CD4-positive, alpha-beta T cell treated with Interleukin-4 for 4 hours (primary cell): ENCODE measurements at regions not wholly inside any gene's neighbourhood (a gene's known extent, or its start where the extent isn't known, plus 50 kb on each side); places are given as distances from the start of the nearest gene placed in this dataset.

Source experiments
- DNase-seq: peaks from one replicate; pipeline ENCODE4 v3.0.0-alpha.2; 2020

GRCh38 chr16:86683441-86684194 is 105.3 kb downstream of the FOXL1 start:
- DNase-seq = no peak

- DNase-seq = no peak
Observed at GRCh38 chr16:86685076-86685475, 106.7 kb downstream of the FOXL1 start.

- no peak for DNase-seq
Observed at GRCh38 chr16:86690970-86691369, 112.6 kb downstream of the FOXL1 start.

GRCh38 chr16:86692426-86692825 is 114.1 kb downstream of the FOXL1 start:
- no peak for DNase-seq

- no peak for DNase-seq
Observed at GRCh38 chr16:86693033-86693432, 114.7 kb downstream of the FOXL1 start.

GRCh38 chr16:86697715-86698114 is 119.4 kb downstream of the FOXL1 start:
- no peak for DNase-seq

GRCh38 chr16:86700046-86700945 is 121.9 kb downstream of the FOXL1 start:
- DNase-seq = no peak

- no peak for DNase-seq
Observed at GRCh38 chr16:86701286-86701975, 123.1 kb downstream of the FOXL1 start.

- DNase-seq = no peak
Observed at GRCh38 chr16:86702824-86703588, 124.7 kb downstream of the FOXL1 start.

GRCh38 chr16:86704516-86704915 is 126.2 kb downstream of the FOXL1 start:
- DNase-seq = no peak

GRCh38 chr16:86706726-86707125 is 128.4 kb downstream of the FOXL1 start:
- DNase-seq = no peak

GRCh38 chr16:86707171-86707570 is 128.8 kb downstream of the FOXL1 start:
- no peak for DNase-seq

- no peak for DNase-seq
Observed at GRCh38 chr16:86707581-86707980, 129.2 kb downstream of the FOXL1 start.

- DNase-seq = no peak
Observed at GRCh38 chr16:86708431-86708830, 130.1 kb downstream of the FOXL1 start.

- DNase-seq = no peak
Observed at GRCh38 chr16:86709103-86709502, 130.8 kb downstream of the FOXL1 start.

- no peak for DNase-seq
Observed at GRCh38 chr16:86709902-86710601, 131.7 kb downstream of the FOXL1 start.

- DNase-seq = no peak
Observed at GRCh38 chr16:86710602-86710950, 132.2 kb downstream of the FOXL1 start.

GRCh38 chr16:86712158-86713009 is 134.0 kb downstream of the FOXL1 start:
- DNase-seq = no peak

GRCh38 chr16:86713021-86713631 is 134.8 kb downstream of the FOXL1 start:
- no peak for DNase-seq

- DNase-seq = no peak
Observed at GRCh38 chr16:86714166-86714565, 135.8 kb downstream of the FOXL1 start.

GRCh38 chr16:86716649-86717048 is 138.3 kb downstream of the FOXL1 start:
- no peak for DNase-seq
